HEK293 (cell line): ENCODE measurements at regions not wholly inside any gene's neighbourhood (a gene's known extent, or its start where the extent isn't known, plus 50 kb on each side); places are given as distances from the start of the nearest gene placed in this dataset.

Experiments used
- CTCF ChIA-PET: fragments of 350-600 bp; formaldehyde crosslinking; extraction: SDS; loops from one replicate; lab custom pipeline; 2021; ENCODE audit warnings: antibody characterized with exemption; lab: Yijun Ruan, JAX
- POLR2A ChIA-PET: fragments of 300-600 bp; formaldehyde crosslinking; extraction: SDS; loops from one replicate; lab custom pipeline; 2020; ENCODE audit warnings: antibody characterized with exemption, inconsistent platforms; lab: Yijun Ruan, JAX
- H3K27ac ChIP-seq: fragments of 200-500 bp; sonication (Bioruptor generic); 2 replicates; pipeline ENCODE4 v1.5.1; 2014; ENCODE audit warnings: low read depth, low read length, control low read depth, inconsistent platforms; ENCODE audit errors: extremely low read depth
- H3K36me3 ChIP-seq, 2 experiments: fragments of 200-500 bp in 1 of 2; sonication (Bioruptor generic) in 1 of 2; 1 replicate in 1 of 2; 2 replicates in 1 of 2; pipeline ENCODE4 v1.5.1; 2014 to 2017; ENCODE audit warnings: inconsistent platforms in 2 of 2, low read length in 2 of 2; ENCODE audit not compliant: control insufficient read depth in 2 of 2, insufficient read depth in 1 of 2
- H3K4me1 ChIP-seq: fragments of 200-500 bp; sonication (Bioruptor generic); 2 replicates; pipeline ENCODE4 v1.5.1; 2014; ENCODE audit warnings: mild to moderate bottlenecking, low read length, inconsistent platforms; ENCODE audit not compliant: control insufficient read depth, insufficient read depth
- H3K4me3 ChIP-seq: 2 replicates; pipeline ENCODE4 v1.5.1; 2011; ENCODE audit warnings: low read depth, mild to moderate bottlenecking, control low read depth, low read length, moderate library complexity
- H3K9me3 ChIP-seq: fragments of 200-500 bp; sonication (Bioruptor generic); 2 replicates; pipeline ENCODE4 v1.5.1; 2014; ENCODE audit warnings: low read depth, low read length, inconsistent platforms; ENCODE audit not compliant: control insufficient read depth, insufficient read depth
- EGR2 ChIP-seq: fragments of 450-650 bp; formaldehyde crosslinking; IDR thresholded peaks from 2 replicates; pipeline ENCODE4 v1.5.1; 2016; ENCODE audit warnings: low read depth, missing biosample characterization, missing genetic modification characterization
- OSR2 ChIP-seq: fragments of 450-650 bp; formaldehyde crosslinking; IDR thresholded peaks from 2 replicates; pipeline ENCODE4 v1.5.1; 2016; ENCODE audit warnings: missing biosample characterization, missing genetic modification characterization
- SCRT2 ChIP-seq: fragments of 450-650 bp; formaldehyde crosslinking; IDR thresholded peaks from 2 replicates; pipeline ENCODE4 v1.5.1; 2016; ENCODE audit warnings: missing biosample characterization, missing genetic modification characterization
- SP2 ChIP-seq: fragments of 450-650 bp; formaldehyde crosslinking; IDR thresholded peaks from 2 replicates; pipeline ENCODE4 v1.5.1; 2016; ENCODE audit warnings: missing biosample characterization, missing genetic modification characterization
- ZBTB10 ChIP-seq: fragments of 450-650 bp; formaldehyde crosslinking; IDR thresholded peaks from 2 replicates; pipeline ENCODE4 v1.5.1; 2016; ENCODE audit warnings: missing biosample characterization, missing genetic modification characterization
- ZFHX2 ChIP-seq: fragments of 450-650 bp; formaldehyde crosslinking; conservative IDR thresholded peaks from 2 replicates; pipeline ENCODE4 v1.5.1; 2016; ENCODE audit warnings: missing biosample characterization, missing genetic modification characterization
- ZNF335 ChIP-seq: fragments of 450-650 bp; formaldehyde crosslinking; conservative IDR thresholded peaks from 2 replicates; pipeline ENCODE4 v1.5.1; 2016; ENCODE audit warnings: missing biosample characterization, missing genetic modification characterization
- ZNF513 ChIP-seq: fragments of 450-650 bp; IDR thresholded peaks from 2 replicates; pipeline ENCODE4 v1.5.1; 2018; ENCODE audit warnings: missing biosample characterization, missing genetic modification characterization
- ZNF549 ChIP-seq: fragments of 450-650 bp; IDR thresholded peaks from 2 replicates; pipeline ENCODE4 v1.5.1; 2018; ENCODE audit warnings: missing biosample characterization, missing genetic modification characterization, mild to moderate bottlenecking, inconsistent platforms, moderate library complexity
- ZNF571 ChIP-seq: fragments of 450-650 bp; formaldehyde crosslinking; IDR thresholded peaks from 2 replicates; pipeline ENCODE4 v1.5.0; 2017; ENCODE audit warnings: missing biosample characterization, missing genetic modification characterization
- ZNF600 ChIP-seq: fragments of 450-650 bp; formaldehyde crosslinking; IDR thresholded peaks from 2 replicates; pipeline ENCODE4 v1.5.1; 2016; ENCODE audit warnings: missing biosample characterization, missing genetic modification characterization
- ZNF677 ChIP-seq: fragments of 450-650 bp; IDR thresholded peaks from 2 replicates; pipeline ENCODE4 v1.5.0; 2018; ENCODE audit warnings: missing biosample characterization, mild to moderate bottlenecking, missing genetic modification characterization, moderate library complexity

DNA sequence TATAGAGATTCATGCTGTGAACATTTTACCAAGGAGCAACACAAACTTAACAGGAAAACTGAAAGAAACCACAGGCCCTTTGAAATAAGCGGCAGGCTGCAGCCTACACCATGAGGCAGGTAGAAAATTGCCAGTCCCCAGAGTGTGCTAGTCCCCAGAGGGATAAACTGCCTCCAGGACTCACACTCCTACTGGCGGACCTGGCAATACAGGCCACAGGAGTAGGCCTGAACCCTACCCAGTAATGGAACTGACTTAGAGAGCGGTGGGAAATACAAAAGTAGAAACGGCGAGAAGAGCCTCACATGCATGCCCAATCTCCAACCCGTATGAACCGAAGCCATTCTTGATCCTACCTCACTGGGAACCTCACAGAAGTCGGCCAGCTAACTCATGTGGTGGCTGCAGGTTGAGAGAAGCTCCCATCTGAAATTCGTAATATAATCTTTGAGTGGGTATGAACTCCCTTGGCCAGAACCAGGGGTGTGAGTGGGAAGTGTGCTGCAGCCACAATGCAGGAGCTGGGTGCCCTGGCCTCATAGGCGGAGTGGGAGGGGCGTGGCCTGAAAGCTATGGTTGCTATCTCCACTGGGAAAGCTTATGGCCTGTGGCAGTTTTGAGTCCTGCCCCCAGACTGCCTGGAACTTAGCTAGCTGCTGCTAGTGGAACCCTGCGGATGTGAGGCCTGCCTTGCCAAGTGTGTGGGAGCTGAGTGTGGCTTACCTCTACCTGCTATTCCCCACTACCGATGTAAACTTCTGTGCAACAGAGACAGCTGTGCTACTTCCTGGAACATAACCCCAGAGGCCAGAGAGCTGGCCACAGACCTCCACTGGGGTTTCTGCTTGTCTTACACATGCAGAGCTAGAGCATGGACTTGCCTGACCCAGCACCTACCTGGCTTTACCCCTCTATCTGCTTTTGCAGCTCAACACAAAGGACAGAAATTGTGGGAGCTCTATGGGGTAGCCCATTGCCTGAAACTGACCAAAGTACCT lies 146.5 kb upstream of the COL21A1 start:
- H3K36me3 ChIP-seq, result no peaks in the 10 kb centered on the region
- TF ChIP-seq EGR2 (peak; percentile 76), ZNF677 (tag by site-specific recombination) (no peak), ZFHX2 (peak; percentile 79)
- no peak overlapping the region for H3K4me3 ChIP-seq

DNA sequence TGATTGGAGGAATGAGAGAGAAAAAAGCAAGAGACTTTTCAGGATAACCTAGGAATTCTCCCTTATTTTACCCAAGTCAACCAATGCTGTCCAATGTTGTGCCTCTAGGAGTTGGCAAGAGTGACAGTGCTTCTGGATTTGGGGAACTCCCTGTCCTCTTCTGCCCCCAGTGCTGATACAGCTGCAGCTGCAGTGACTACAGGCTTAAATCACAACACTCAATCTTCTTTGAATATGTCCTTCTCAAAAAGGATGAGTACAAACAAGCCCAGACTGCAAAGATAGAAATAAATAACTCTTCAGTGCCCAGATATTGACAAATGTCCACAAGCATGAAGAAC lies 141.0 kb upstream of the COL21A1 start:
- H3K4me3 ChIP-seq, result no peak overlapping the region
- POLR2A ChIA-PET, result interaction anchor here (0.9 kb wide), 1 partner anchor 15 kb away, joined by 3 read pairs; no protein-coding TSS in a partner anchor
- CTCF ChIA-PET, result no interaction called here
- H3K4me1 ChIP-seq, result peaks cover 5% of the 10 kb centered on the region
- TF ChIP-seq ZNF513 (tag by site-specific recombination), result no peak
- no peaks in the 10 kb centered on the region for H3K9me3 ChIP-seq
- no peak overlapping the region for H3K27ac ChIP-seq
- no peaks in the 10 kb centered on the region for H3K36me3 ChIP-seq

More for the DNA sequence above, 146.5 kb upstream of the COL21A1 start:
- Histone ChIP-seq H3K27ac (no peak overlapping the region), H3K9me3 (no peaks in the 10 kb centered on the region), H3K4me1 (no peaks in the 10 kb centered on the region)
- ChIA-PET POLR2A (interaction anchor here (0.6 kb wide), 1 partner anchor 23 kb away, joined by 3 read pairs; no protein-coding TSS in a partner anchor), CTCF (interaction anchor here (0.6 kb wide), 2 partner anchors 181 to 201 kb away, joined by 3 read pairs; no protein-coding TSS in a partner anchor)

GRCh38 chr6:56387621-56388414 lies 140.4 kb upstream of the COL21A1 start:
- Histone ChIP-seq H3K36me3 (no peaks in the 10 kb centered on the region), H3K4me3 (no peak overlapping the region), H3K27ac (no peak overlapping the region), H3K9me3 (no peaks in the 10 kb centered on the region), H3K4me1 (peaks cover 5% of the 10 kb centered on the region)
- POLR2A ChIA-PET, result interaction anchor here (0.9 kb wide), 1 partner anchor 15 kb away, joined by 3 read pairs; no protein-coding TSS in a partner anchor
- TF ChIP-seq ZNF600, result peak; percentile 27; the same call in 1 of the 2 replicates
- TF ChIP-seq ZNF571 (tag by site-specific recombination), result no peak
- no peak for TF ChIP-seq ZBTB10 (tag by site-specific recombination)
- peak; percentile 68; the same call in 1 of the 2 replicates for TF ChIP-seq SCRT2 (tag by site-specific recombination)
- TF ChIP-seq SP2, result no peak
- TF ChIP-seq ZNF335 (tag by site-specific recombination), result 0 out of 2 replicates have a peak, but pooled peaks have one; percentile 25
- no peak for TF ChIP-seq ZNF549
- TF ChIP-seq OSR2, result 0 out of 2 replicates have a peak, but pooled peaks have one; percentile 27
- TF ChIP-seq, all 188 proteins: peak for 4
- CTCF ChIA-PET, result no interaction called here
